ENCODE measurements at regions not wholly inside any gene's neighbourhood (a gene's known extent, or its start where the extent isn't known, plus 50 kb on each side); places are given as distances from the start of the nearest gene placed in this dataset.

GRCh38 chr4:180962268-180962667 lies 1280.9 kb upstream of the TENM3 start:
- H3K4me3 ChIP-seq, result no peak overlapping the region
- ChIA-PET CTCF (no interaction called here), POLR2A (no interaction called here), RAD21 (ENCODE audit: unreplicated experiment) (no interaction called here), SMC1A (ENCODE audit: uncharacterized antibody, unreplicated experiment) (no interaction called here)
- no peak overlapping the region for H3K9ac ChIP-seq (ENCODE audit: control insufficient read depth, insufficient read depth, low read length)
- WGBS (ENCODE audit: insufficient coverage, insufficient replicate concordance, low lambda C conversion rate, missing lambda C conversion rate), result 33% methylated on average over 3 of the region's 3 CpGs
- H3K36me3 ChIP-seq (ENCODE audit: control insufficient read depth in 2 of 2, insufficient read depth in 2 of 2, low read length in 1 of 2), result no peaks in the 10 kb centered on the region
- FAIRE-seq, result no peak
- intact Hi-C loops (cut with micrococcal nuclease; ENCODE audit: unreplicated experiment), result no loop called here
- no peaks in the 10 kb centered on the region for H4K20me1 ChIP-seq (ENCODE audit: control insufficient read depth, insufficient read depth)
- BruUV-seq (replicated peaks), result no TSS peak
- no peak for TF ChIP-seq SRF (IDR thresholded peaks at IDR 0.05; ENCODE audit: low read depth in 2 of 2, low read length in 2 of 2)
- TF ChIP-seq PML (IDR thresholded peaks at IDR 0.05; ENCODE audit: low read length), result no peak
- no peak for TF ChIP-seq POLR2AphosphoS2 (IDR thresholded peaks at IDR 0.05; ENCODE audit: low read depth, low read length)
- no peak for TF ChIP-seq ATF3 (IDR thresholded peaks at IDR 0.05; ENCODE audit: borderline replicate concordance, extremely low read depth, low read depth, low read length)
- TF ChIP-seq E2F4 (IDR thresholded peaks at IDR 0.05; ENCODE audit: low read depth, low read length), result no peak
- TF ChIP-seq TARDBP (IDR thresholded peaks at IDR 0.05; ENCODE audit: borderline replicate concordance), result no peak
- TF ChIP-seq MTA3 (IDR thresholded peaks at IDR 0.05; ENCODE audit: borderline replicate concordance, low read length), result no peak
- no peak for TF ChIP-seq SUZ12 (IDR thresholded peaks at IDR 0.05; ENCODE audit: unreplicated experiment)
- TF ChIP-seq SP1 (IDR thresholded peaks at IDR 0.05; ENCODE audit: low read depth, low read length), result no peak
- TF ChIP-seq NR2C1 (IDR thresholded peaks at IDR 0.05), result no peak
- TF ChIP-seq REST (IDR thresholded peaks at IDR 0.05; ENCODE audit: low read depth, low read length), result no peak
- TF ChIP-seq POU2F2 (IDR thresholded peaks at IDR 0.05; ENCODE audit: borderline replicate concordance, low read depth, low read length), result no peak
- TF ChIP-seq MEF2B (IDR thresholded peaks at IDR 0.05; ENCODE audit: partially characterized antibody, poor library complexity, severe bottlenecking), result no peak
- no peak for TF ChIP-seq STAT3 (IDR thresholded peaks at IDR 0.05; ENCODE audit: low read depth, low read length)
- no peak for TF ChIP-seq RCOR1 (conservative IDR thresholded peaks at IDR 0.05; ENCODE audit: low read depth, low read length)
- no peak for TF ChIP-seq ETV6 (conservative IDR thresholded peaks at IDR 0.05 in 1 of 2, IDR thresholded peaks at IDR 0.05 in 1 of 2; ENCODE audit: borderline replicate concordance in 1 of 2, low read depth in 1 of 2)
- no peak for TF ChIP-seq ASH2L (IDR thresholded peaks at IDR 0.05; ENCODE audit: borderline replicate concordance, low read depth)
- TF ChIP-seq BCL3 (IDR thresholded peaks at IDR 0.05; ENCODE audit: borderline replicate concordance, insufficient read depth, low read depth, low read length, poor library complexity, severe bottlenecking), result no peak
- no peak for TF ChIP-seq SREBF2 (IDR thresholded peaks at IDR 0.05; ENCODE audit: low read length)
- ATAC-seq, result no peak
- no peak for DNase-seq (ENCODE audit: low read depth, low spot score)
- no peak overlapping the region for H3K4me2 ChIP-seq (ENCODE audit: control insufficient read depth, insufficient read depth)
- no peaks in the 10 kb centered on the region for H3K4me1 ChIP-seq (ENCODE audit: control insufficient read depth, insufficient read depth, low read length)
- no peaks in the 10 kb centered on the region for H3K79me2 ChIP-seq (ENCODE audit: control insufficient read depth, insufficient read depth, low read length)
- no peak overlapping the region for H3K27ac ChIP-seq (ENCODE audit: control insufficient read depth, insufficient read depth)
- in situ Hi-C loops (cut with MboI), result no loop called here
- no peak overlapping the region for H2AFZ ChIP-seq (ENCODE audit: control insufficient read depth, low read depth, low read length)
- no peaks in the 10 kb centered on the region for H3K27me3 ChIP-seq (replicated peaks in 1 of 2; ENCODE audit: control insufficient read depth in 2 of 2, insufficient read depth in 2 of 2, low read length in 1 of 2)
- H3K9me3 ChIP-seq (replicated peaks; ENCODE audit: control insufficient read depth, insufficient read depth, low read length), result no peaks in the 10 kb centered on the region

All from GM12878 (cell line).